SIG-M5 treated with dmso at 0.1 percent for 504 hours (cell line): ENCODE measurements at regions not wholly inside any gene's neighbourhood (a gene's known extent, or its start where the extent isn't known, plus 50 kb on each side); places are given as distances from the start of the nearest gene placed in this dataset.

Experiments used
- DNase-seq: peaks from one replicate; lab custom pipeline; 2025; ENCODE audit not compliant: unreplicated experiment; lab: John Stamatoyannopoulos, UW

GRCh38 chr1:56320464-56321149 lies 258.8 kb downstream of the PLPP3 start:
- no peak for DNase-seq

GRCh38 chr1:56317722-56318121 lies 261.6 kb downstream of the PLPP3 start:
- DNase-seq, result no peak

GRCh38 chr1:56315293-56315942 lies 263.9 kb downstream of the PLPP3 start:
- DNase-seq, result no peak

DNA sequence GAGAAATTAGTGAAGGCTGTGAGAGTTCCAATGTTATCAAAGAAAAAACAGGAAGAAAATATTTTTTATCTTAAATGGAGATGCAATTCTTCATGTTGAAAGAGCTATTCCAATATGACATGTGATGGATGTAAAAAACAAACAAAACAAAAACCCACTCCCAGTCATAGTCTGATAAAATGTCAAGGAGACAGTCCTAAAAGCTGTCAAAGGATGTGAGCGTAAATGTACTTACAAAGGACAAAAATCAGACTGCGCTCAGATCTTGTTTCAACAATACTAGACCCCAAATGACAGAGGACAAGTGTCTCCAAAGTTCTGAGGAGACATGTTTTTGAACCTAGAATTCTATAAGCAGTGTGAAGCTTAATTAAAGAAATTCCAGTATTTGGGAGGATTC lies 265.8 kb downstream of the PLPP3 start:
- DNase-seq, result no peak

- no peak for DNase-seq
These were observed 267.6 kb downstream of the PLPP3 start for GRCh38 chr1:56311766-56312165.

GRCh38 chr1:56310945-56311344 lies 268.4 kb downstream of the PLPP3 start:
- no peak for DNase-seq

DNA sequence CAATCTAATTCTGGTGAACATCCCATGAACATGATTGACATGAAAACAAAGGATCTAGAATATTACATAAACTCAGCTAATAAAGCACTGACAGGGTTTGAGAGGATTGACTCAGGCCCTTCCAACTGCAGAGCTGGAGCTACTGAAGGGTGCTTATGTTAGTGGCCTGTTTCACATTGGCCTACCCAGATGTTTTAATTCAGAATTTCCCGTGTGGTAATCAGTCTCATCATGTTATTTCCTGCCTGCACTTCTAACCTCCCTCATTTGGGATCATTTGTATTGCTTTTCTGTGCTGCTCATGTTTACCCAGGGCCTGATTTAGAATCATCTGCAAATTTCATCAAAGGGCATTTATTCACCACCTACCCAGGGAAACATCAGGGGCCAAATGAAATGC lies 270.3 kb downstream of the PLPP3 start:
- no peak for DNase-seq

DNA sequence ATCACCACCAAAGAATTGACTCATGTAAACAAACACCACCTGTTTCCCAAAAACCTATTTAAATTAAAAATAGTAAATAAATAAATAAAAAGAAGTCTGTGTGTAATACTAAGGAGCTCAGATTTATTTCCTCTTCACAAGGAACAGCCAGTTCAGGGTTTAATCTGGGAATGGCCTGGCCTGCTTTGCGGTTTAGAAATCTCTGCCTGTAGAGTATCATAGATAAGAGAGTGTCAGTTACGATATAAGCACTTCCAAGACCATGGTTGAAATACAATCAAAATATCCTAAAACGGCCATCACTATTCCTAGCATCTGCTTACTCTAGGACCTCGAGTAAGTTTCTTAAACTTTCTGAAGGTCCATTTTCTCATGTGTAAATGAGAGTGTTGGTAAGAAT lies 274.4 kb downstream of the PLPP3 start:
- DNase-seq, result no peak

DNA sequence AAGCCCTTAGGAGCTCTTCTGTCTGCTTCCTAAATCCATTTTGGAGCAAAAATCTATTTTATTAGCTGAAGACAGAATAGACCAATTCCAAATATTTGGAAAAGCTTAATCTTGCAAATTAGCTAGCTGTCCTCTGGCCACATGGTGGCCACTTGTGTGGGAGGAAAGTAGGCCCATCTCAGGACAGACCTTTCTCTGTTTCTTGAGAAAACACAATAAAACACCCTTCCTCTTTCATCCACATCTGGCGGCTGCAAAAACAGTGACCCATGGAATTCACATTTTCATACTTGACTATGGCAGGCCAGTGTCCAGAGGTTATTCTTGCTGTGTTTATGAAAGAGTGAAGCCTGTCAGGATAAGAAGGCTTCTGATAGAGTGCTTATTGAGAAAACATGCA lies 275.6 kb downstream of the PLPP3 start:
- DNase-seq, result no peak

DNA sequence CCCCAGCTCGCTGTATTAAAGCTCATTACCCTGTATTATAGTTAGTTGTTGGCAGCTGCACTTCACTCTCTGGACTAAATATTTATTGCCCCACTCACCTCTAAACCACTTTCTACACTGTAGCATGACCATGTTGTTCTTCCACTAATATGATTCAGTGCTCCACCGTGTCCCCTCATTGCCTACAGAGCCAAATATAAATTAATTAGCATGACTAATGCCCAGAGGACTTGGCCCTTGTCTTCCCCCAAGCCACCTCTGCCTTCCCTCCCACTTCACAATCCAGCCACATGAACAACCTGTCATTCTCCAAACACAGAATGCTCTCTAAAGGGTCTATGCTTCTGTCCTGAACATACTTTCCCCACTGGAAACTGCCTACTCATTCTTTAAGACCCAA lies 276.5 kb downstream of the PLPP3 start:
- no peak for DNase-seq

DNA sequence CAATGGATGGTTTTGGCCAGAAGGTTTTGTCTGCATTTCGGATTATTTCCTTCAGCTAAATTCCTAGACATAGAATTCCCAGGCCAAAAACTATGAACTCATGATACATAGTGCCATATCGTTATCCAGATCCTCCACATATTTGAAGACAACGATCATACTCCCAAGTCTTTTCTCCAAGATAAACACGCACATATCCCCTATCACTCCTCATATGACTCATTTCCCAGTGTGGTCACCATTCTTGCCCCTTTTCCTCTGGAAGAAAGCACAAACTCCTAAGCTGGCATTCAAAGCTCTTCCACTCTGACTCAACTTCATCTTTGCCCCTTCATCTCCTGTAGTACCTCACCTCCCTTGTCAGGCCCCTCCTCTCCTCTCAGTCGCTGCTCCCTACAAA lies 277.6 kb downstream of the PLPP3 start:
- no peak for DNase-seq

DNA sequence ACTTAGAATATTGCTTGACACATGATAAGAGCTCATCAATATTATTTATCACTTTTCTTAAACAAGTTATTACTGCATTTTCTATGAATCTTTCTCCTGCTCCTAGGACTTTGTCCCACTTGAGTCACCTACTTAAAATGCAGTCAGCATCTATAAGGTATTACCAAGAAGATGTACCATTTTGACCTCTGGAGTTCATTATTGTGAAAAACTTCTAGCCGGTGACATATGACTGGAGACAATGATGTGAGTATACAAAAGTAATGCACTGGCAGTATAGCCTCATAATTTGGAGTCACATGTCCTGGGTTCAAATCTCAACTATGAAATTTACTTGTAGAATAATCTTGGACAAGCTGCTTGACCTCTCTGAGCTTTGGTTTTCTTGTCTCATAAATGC lies 278.5 kb downstream of the PLPP3 start:
- no peak for DNase-seq

- DNase-seq, result no peak
These were observed 280.5 kb downstream of the PLPP3 start for GRCh38 chr1:56298866-56299265.

DNA sequence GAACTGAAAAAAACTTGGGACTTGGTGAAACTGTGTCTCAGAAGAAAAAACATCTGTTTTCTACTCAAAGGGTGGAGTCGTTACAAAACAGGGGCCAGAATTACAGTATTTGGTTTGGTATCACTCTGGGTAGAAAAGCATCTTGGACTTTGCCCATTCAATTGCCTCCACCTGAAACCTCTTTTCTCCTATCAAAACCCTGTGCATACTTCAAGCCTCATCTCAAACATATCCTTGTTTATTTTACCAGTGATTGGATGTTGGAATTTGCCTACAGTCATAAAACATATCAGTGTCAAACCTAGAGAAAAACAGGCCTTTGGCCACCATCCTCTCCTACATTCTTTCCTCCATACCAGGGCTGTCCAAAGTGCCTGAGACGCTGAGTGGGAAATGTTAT lies 281.5 kb downstream of the PLPP3 start:
- DNase-seq, result no peak

GRCh38 chr1:56297208-56297607 lies 282.2 kb downstream of the PLPP3 start:
- DNase-seq, result no peak

GRCh38 chr1:56295949-56296929 lies 283.1 kb downstream of the PLPP3 start:
- no peak for DNase-seq

- DNase-seq, result no peak
These were observed 287.9 kb downstream of the PLPP3 start for GRCh38 chr1:56291374-56291919.

GRCh38 chr1:56289260-56289659 lies 290.1 kb downstream of the PLPP3 start:
- no peak for DNase-seq

GRCh38 chr1:56287721-56288120 lies 291.6 kb downstream of the PLPP3 start:
- DNase-seq, result no peak

- no peak for DNase-seq
These were observed 292.4 kb downstream of the PLPP3 start for GRCh38 chr1:56286956-56287355.

GRCh38 chr1:56286506-56286905 lies 292.9 kb downstream of the PLPP3 start:
- no peak for DNase-seq
